Adipocyte (in vitro differentiated cells): ENCODE measurements at regions not wholly inside any gene's neighbourhood (a gene's known extent, or its start where the extent isn't known, plus 50 kb on each side); places are given as distances from the start of the nearest gene placed in this dataset.
A peak's percentile ranks its signal among the peaks of the same experiment; 100 is the strongest.
"Not testable (repeated sequence)": the region's sequence is repeated elsewhere in the genome, so short reads cannot be mapped to it uniquely, and the experiment has no call there.

ENCODE experiments used
- DNase-seq: peaks from one replicate; pipeline ENCODE4 v3.0.0-alpha.2; 2015; ENCODE audit warnings: low read depth
- H3K27me3 ChIP-seq: replicated peaks from 2 replicates; pipeline ENCODE4 v1.7.0; 2013; ENCODE audit warnings: mild to moderate bottlenecking, low read length, moderate library complexity; ENCODE audit not compliant: control insufficient read depth, insufficient read depth
- H3K36me3 ChIP-seq: 2 replicates; pipeline ENCODE4 v1.7.0; 2013; ENCODE audit warnings: low read length, mild to moderate bottlenecking, moderate library complexity; ENCODE audit not compliant: control insufficient read depth, insufficient read depth, severe bottlenecking
- H3K4me1 ChIP-seq: 2 replicates; pipeline ENCODE4 v1.7.0; 2013; ENCODE audit warnings: mild to moderate bottlenecking, low read length, moderate library complexity; ENCODE audit not compliant: control insufficient read depth, insufficient read depth
- H3K4me3 ChIP-seq: 2 replicates; pipeline ENCODE4 v1.7.0; 2013; ENCODE audit warnings: mild to moderate bottlenecking, low read length, moderate library complexity
- H3K9ac ChIP-seq: 2 replicates; pipeline ENCODE4 v1.7.0; 2013; ENCODE audit warnings: mild to moderate bottlenecking, low read length, moderate library complexity
- H3K9me3 ChIP-seq: 2 replicates; pipeline ENCODE4 v1.7.0; 2013; ENCODE audit warnings: mild to moderate bottlenecking, low read length, moderate library complexity; ENCODE audit not compliant: control insufficient read depth

GRCh38 chr6:164057876-164058275, 643.4 kb downstream of the QKI start:
- no peak for DNase-seq
- H3K9me3 ChIP-seq = peaks cover 5% of the 10 kb centered on the region
- no peaks in the 10 kb centered on the region for H3K27me3 ChIP-seq
- no peak overlapping the region for H3K9ac ChIP-seq
- H3K4me1 ChIP-seq = no peaks in the 10 kb centered on the region
- H3K36me3 ChIP-seq = no peaks in the 10 kb centered on the region
- no peak overlapping the region for H3K4me3 ChIP-seq

- H3K27me3 ChIP-seq = no peaks in the 10 kb centered on the region
- DNase-seq = no peak
- H3K4me3 ChIP-seq = no peak overlapping the region
- no peaks in the 10 kb centered on the region for H3K9me3 ChIP-seq
- no peaks in the 10 kb centered on the region for H3K36me3 ChIP-seq
- H3K9ac ChIP-seq = no peak overlapping the region
- H3K4me1 ChIP-seq = no peaks in the 10 kb centered on the region
These were observed 636.9 kb downstream of the QKI start for GRCh38 chr6:164051427-164051826.

- DNase-seq = no peak
- H3K4me3 ChIP-seq = no peak overlapping the region
- no peaks in the 10 kb centered on the region for H3K9me3 ChIP-seq
- H3K27me3 ChIP-seq = no peaks in the 10 kb centered on the region
- H3K9ac ChIP-seq = no peak overlapping the region
- no peaks in the 10 kb centered on the region for H3K4me1 ChIP-seq
- no peaks in the 10 kb centered on the region for H3K36me3 ChIP-seq
These were observed 635.0 kb downstream of the QKI start for GRCh38 chr6:164049517-164049988.

GRCh38 chr6:164048840-164049516, 634.5 kb downstream of the QKI start:
- no peaks in the 10 kb centered on the region for H3K36me3 ChIP-seq
- H3K4me1 ChIP-seq = no peaks in the 10 kb centered on the region
- H3K9ac ChIP-seq = no peak overlapping the region
- DNase-seq = no peak
- no peak overlapping the region for H3K4me3 ChIP-seq
- H3K9me3 ChIP-seq = no peaks in the 10 kb centered on the region
- H3K27me3 ChIP-seq = no peaks in the 10 kb centered on the region

GRCh38 chr6:164045082-164045481, 630.6 kb downstream of the QKI start:
- Histone ChIP-seq H3K4me3 (no peak overlapping the region), H3K9me3 (peaks cover 3% of the 10 kb centered on the region), H3K4me1 (peaks cover 8% of the 10 kb centered on the region), H3K9ac (no peak overlapping the region), H3K36me3 (no peaks in the 10 kb centered on the region), H3K27me3 (no peaks in the 10 kb centered on the region)
- DNase-seq = no peak

- H3K9me3 ChIP-seq, H3K9ac ChIP-seq, H3K36me3 ChIP-seq, H3K27me3 ChIP-seq, H3K4me1 ChIP-seq, DNase-seq, H3K4me3 ChIP-seq: not testable (repeated sequence)
These were observed 629.1 kb downstream of the QKI start for GRCh38 chr6:164043656-164044055.

- Histone ChIP-seq H3K36me3 (no peaks in the 10 kb centered on the region), H3K9me3 (peaks cover 3% of the 10 kb centered on the region), H3K27me3 (no peaks in the 10 kb centered on the region), H3K4me1 (peaks cover 8% of the 10 kb centered on the region), H3K4me3 (no peak overlapping the region), H3K9ac (no peak overlapping the region)
- no peak for DNase-seq
These were observed 627.7 kb downstream of the QKI start for GRCh38 chr6:164042212-164042611.

GRCh38 chr6:164040994-164041393, 626.5 kb downstream of the QKI start:
- no peaks in the 10 kb centered on the region for H3K36me3 ChIP-seq
- peaks cover 3% of the 10 kb centered on the region for H3K9me3 ChIP-seq
- H3K27me3 ChIP-seq = no peaks in the 10 kb centered on the region
- no peak for DNase-seq
- H3K4me1 ChIP-seq = peaks cover 8% of the 10 kb centered on the region
- no peak overlapping the region for H3K9ac ChIP-seq
- no peak overlapping the region for H3K4me3 ChIP-seq

- H3K9me3 ChIP-seq = peaks cover 3% of the 10 kb centered on the region
- no peaks in the 10 kb centered on the region for H3K27me3 ChIP-seq
- H3K4me1 ChIP-seq = peaks cover 8% of the 10 kb centered on the region
- no peak for DNase-seq
- no peaks in the 10 kb centered on the region for H3K36me3 ChIP-seq
- H3K9ac ChIP-seq = peak overlapping the region; percentile 49
- peak overlapping the region; percentile 71 for H3K4me3 ChIP-seq
These were observed 625.4 kb downstream of the QKI start for GRCh38 chr6:164039954-164040375.

- H3K27me3 ChIP-seq = no peaks in the 10 kb centered on the region
- no peaks in the 10 kb centered on the region for H3K9me3 ChIP-seq
- no peak overlapping the region for H3K9ac ChIP-seq
- no peak overlapping the region for H3K4me3 ChIP-seq
- H3K36me3 ChIP-seq = no peaks in the 10 kb centered on the region
- DNase-seq = no peak
- H3K4me1 ChIP-seq = peaks cover 5% of the 10 kb centered on the region
These were observed 622.8 kb downstream of the QKI start for GRCh38 chr6:164037171-164037870.

GRCh38 chr6:164035900-164036485, 621.5 kb downstream of the QKI start:
- Histone ChIP-seq H3K9ac (no peak overlapping the region), H3K36me3 (no peaks in the 10 kb centered on the region), H3K4me1 (no peaks in the 10 kb centered on the region), H3K27me3 (no peaks in the 10 kb centered on the region), H3K4me3 (no peak overlapping the region), H3K9me3 (no peaks in the 10 kb centered on the region)
- no peak for DNase-seq
